ENCODE measurements at regions not wholly inside any gene's neighbourhood (a gene's known extent, or its start where the extent isn't known, plus 50 kb on each side); places are given as distances from the start of the nearest gene placed in this dataset.

- TF ChIP-seq GATA2 (IDR thresholded peaks at IDR 0.05; ENCODE audit: low read depth, low read length) = no peak
- TF ChIP-seq GATA3 (IDR thresholded peaks at IDR 0.05; ENCODE audit: low read depth, low read length) = no peak
These were observed 150.7 kb downstream of the CD24 start for GRCh38 chr6:106823732-106824351.

Measured in SH-SY5Y (cell line).